Body of pancreas (tissue), 4 donors: ENCODE measurements at regions not wholly inside any gene's neighbourhood (a gene's known extent, or its start where the extent isn't known, plus 50 kb on each side); places are given as distances from the start of the nearest gene placed in this dataset.

Experiments used
- CTCF ChIP-seq, 7 experiments: fragments of 450-650 bp in 4 of 7; fragments of 200-600 bp in 3 of 7; sonication (generic) in 3 of 7; IDR thresholded peaks; one replicate each; pipeline ENCODE4 v1.5.1; 2016 to 2019; ENCODE audit warnings: antibody characterized with exemption in 7 of 7
- POLR2A ChIP-seq, 3 donors: fragments of 450-650 bp; IDR thresholded peaks; one replicate each; pipeline ENCODE4 v1.6.1; 2016; ENCODE audit warnings: antibody characterized with exemption in 3 of 3, mild to moderate bottlenecking in 2 of 3

GRCh38 chr4:65193985-65194384, 476.3 kb downstream of the EPHA5 start:
- TF ChIP-seq CTCF (IDR thresholded peaks at IDR 0.05) = no peak
- no peak for TF ChIP-seq POLR2A (IDR thresholded peaks at IDR 0.05)
